ENCODE measurements at regions not wholly inside any gene's neighbourhood (a gene's known extent, or its start where the extent isn't known, plus 50 kb on each side); places are given as distances from the start of the nearest gene placed in this dataset.
A peak's percentile ranks its signal among the peaks of the same experiment; 100 is the strongest.

GRCh38 chr10:35765066-35765527 lies 123.0 kb upstream of the FZD8 start:
- Histone ChIP-seq H3K9ac (replicated peaks in 1 of 4; ENCODE audit: extremely low read depth in 1 of 4, low read depth in 3 of 4, low read length in 3 of 4) (no peak overlapping the region), H3K4me2 (ENCODE audit: insufficient read depth in 1 of 2, low read depth in 2 of 2, low read length in 2 of 2) (no peak overlapping the region), H2BK120ac (replicated peaks; ENCODE audit: low read depth, low read length) (no peak overlapping the region), H2BK12ac (ENCODE audit: low read depth, low read length) (peak overlapping the region; percentile 68; the same call in 1 of the 2 replicates), H3K79me1 (ENCODE audit: low read depth, low read length) (no peaks in the 10 kb centered on the region), H4K91ac (replicated peaks; ENCODE audit: insufficient read length, low read length) (no peak overlapping the region), H3K56ac (replicated peaks; ENCODE audit: insufficient read length, low read depth, low read length) (no peak overlapping the region), H3K18ac (ENCODE audit: extremely low read depth, low read length) (peak overlapping the region; percentile 60), H2AK5ac (ENCODE audit: low read depth, low read length) (no peak overlapping the region), H3K36me3 (ENCODE audit: control insufficient read depth in 2 of 4, insufficient read depth in 4 of 4, low read length in 3 of 4) (no peaks in the 10 kb centered on the region), H3K27ac (ENCODE audit: low read depth, low read length) (no peak overlapping the region), H3K23me2 (ENCODE audit: low read depth, low read length) (no peaks in the 10 kb centered on the region), H3K4ac (replicated peaks; ENCODE audit: insufficient read length, low read depth, low read length) (no peak overlapping the region), H3K23ac (ENCODE audit: insufficient read length) (no peak overlapping the region), H2BK5ac (ENCODE audit: low read depth, low read length) (0 out of 2 replicates have a peak overlapping the region, but pooled peaks have one; percentile 16), H3K4me1 (replicated peaks in 1 of 4; ENCODE audit: control insufficient read depth in 3 of 4, insufficient read depth in 4 of 4, low read length in 3 of 4) (peaks cover 0 to 4% (median 2%) of the 10 kb centered on the region in 4 experiments; a peak in 1 of 7 replicates), H4K5ac (ENCODE audit: insufficient read length, low read depth, low read length) (no peak overlapping the region), H3K4me3 (ENCODE audit: extremely low read depth in 1 of 4, insufficient read depth in 2 of 4, low read depth in 3 of 4, low read length in 4 of 4) (no peak overlapping the region), H2BK15ac (ENCODE audit: low read length) (0 out of 2 replicates have a peak overlapping the region, but pooled peaks have one; percentile 72), H4K20me1 (replicated peaks in 1 of 2; ENCODE audit: control insufficient read depth in 1 of 2, insufficient read depth in 2 of 2, low read length in 2 of 2) (no peaks in the 10 kb centered on the region), H3K9me3 (ENCODE audit: insufficient read depth in 2 of 2, low read depth in 1 of 2, low read length in 1 of 2) (no peaks in the 10 kb centered on the region), H2AFZ (ENCODE audit: low read length) (peak overlapping the region; percentile 49; the same call in 1 of the 2 replicates), H2BK20ac (ENCODE audit: low read length) (0 out of 2 replicates have a peak overlapping the region, but pooled peaks have one; percentile 72), H3K27me3 (replicated peaks in 1 of 4; ENCODE audit: control insufficient read depth in 3 of 4, extremely low read depth in 1 of 4, insufficient read depth in 3 of 4, low read length in 3 of 4) (no peaks in the 10 kb centered on the region), H3K14ac (ENCODE audit: insufficient read length) (no peak overlapping the region), H4K8ac (ENCODE audit: extremely low read depth, insufficient read depth, low read length) (peak overlapping the region; percentile 28; the same call in 1 of the 2 replicates), H3K79me2 (ENCODE audit: control insufficient read depth in 1 of 2, insufficient read depth in 2 of 2, low read length in 2 of 2) (no peaks in the 10 kb centered on the region)
- FAIRE-seq: no peak
- WGBS, 2 experiments (ENCODE audit: extremely low coverage in 1 of 2, insufficient coverage in 1 of 2, insufficient read length in 1 of 2, insufficient replicate concordance in 2 of 2, low coverage in 1 of 2, low lambda C conversion rate in 2 of 2, missing lambda C conversion rate in 1 of 2): 87% methylated on average over 19 of the region's 24 CpGs; no CpG with 5 or more reads in 1 of the 2 experiments
- ChIA-PET POLR2A (ENCODE audit: partially characterized antibody) (no interaction called here), CTCF (ENCODE audit: partially characterized antibody) (no interaction called here)
- peak in 1 of 2 experiments; percentile 53 for DNase-seq (ENCODE audit: low read depth in 1 of 2, low spot score in 2 of 2)
- TF ChIP-seq TCF12 (IDR thresholded peaks at IDR 0.05; ENCODE audit: low read depth, low read length) (no peak), BRCA1 (IDR thresholded peaks at IDR 0.05; ENCODE audit: low read depth, low read length) (no peak), EZH2 (IDR thresholded peaks at IDR 0.05; ENCODE audit: low read depth, low read length, severe bottlenecking) (no peak), MAFK (IDR thresholded peaks at IDR 0.05; ENCODE audit: low read depth, low read length) (no peak), YY1 (IDR thresholded peaks at IDR 0.05; ENCODE audit: low read depth, low read length) (no peak), ZNF274 (IDR thresholded peaks at IDR 0.05; ENCODE audit: borderline replicate concordance, extremely low read depth, low read length) (no peak), GABPA (IDR thresholded peaks at IDR 0.05; ENCODE audit: borderline replicate concordance, insufficient read depth, low read length) (no peak), KDM4A (IDR thresholded peaks at IDR 0.05; ENCODE audit: low read depth, low read length, severe bottlenecking) (no peak), RXRA (IDR thresholded peaks at IDR 0.05; ENCODE audit: insufficient read depth, low read depth, low read length) (no peak), SP4 (IDR thresholded peaks at IDR 0.05; ENCODE audit: low read length) (no peak), SRF (IDR thresholded peaks at IDR 0.05; ENCODE audit: low read depth, low read length) (no peak), TBP (IDR thresholded peaks at IDR 0.05; ENCODE audit: low read depth, low read length) (no peak)
- TF ChIP-seq, protein P1, sequence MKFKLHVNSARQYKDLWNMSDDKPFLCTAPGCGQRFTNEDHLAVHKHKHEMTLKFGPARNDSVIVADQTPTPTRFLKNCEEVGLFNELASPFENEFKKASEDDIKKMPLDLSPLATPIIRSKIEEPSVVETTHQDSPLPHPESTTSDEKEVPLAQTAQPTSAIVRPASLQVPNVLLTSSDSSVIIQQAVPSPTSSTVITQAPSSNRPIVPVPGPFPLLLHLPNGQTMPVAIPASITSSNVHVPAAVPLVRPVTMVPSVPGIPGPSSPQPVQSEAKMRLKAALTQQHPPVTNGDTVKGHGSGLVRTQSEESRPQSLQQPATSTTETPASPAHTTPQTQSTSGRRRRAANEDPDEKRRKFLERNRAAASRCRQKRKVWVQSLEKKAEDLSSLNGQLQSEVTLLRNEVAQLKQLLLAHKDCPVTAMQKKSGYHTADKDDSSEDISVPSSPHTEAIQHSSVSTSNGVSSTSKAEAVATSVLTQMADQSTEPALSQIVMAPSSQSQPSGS (IDR thresholded peaks at IDR 0.05; ENCODE audit: low read length): no peak
